HUES6 (cell line): ENCODE measurements at regions not wholly inside any gene's neighbourhood (a gene's known extent, or its start where the extent isn't known, plus 50 kb on each side); places are given as distances from the start of the nearest gene placed in this dataset.
"Not testable (repeated sequence)": the region's sequence is repeated elsewhere in the genome, so short reads cannot be mapped to it uniquely, and the experiment has no call there.

ENCODE experiments used
- H3K27ac ChIP-seq: 2 replicates; pipeline ENCODE4 v1.7.0; 2013; ENCODE audit warnings: low read depth, mild to moderate bottlenecking, low read length, inconsistent platforms
- H3K27me3 ChIP-seq: 2 replicates; pipeline ENCODE4 v1.6.1; 2013; ENCODE audit warnings: low read length; ENCODE audit not compliant: control insufficient read depth, insufficient read depth
- H3K36me3 ChIP-seq: 2 replicates; pipeline ENCODE4 v1.6.1; 2013; ENCODE audit warnings: low read length; ENCODE audit not compliant: control insufficient read depth, insufficient read depth
- H3K4me1 ChIP-seq: 2 replicates; pipeline ENCODE4 v1.6.1; 2013; ENCODE audit warnings: low read length; ENCODE audit not compliant: control insufficient read depth, insufficient read depth
- H3K4me3 ChIP-seq: 2 replicates; pipeline ENCODE4 v1.5.1; 2013; ENCODE audit warnings: low read depth, low read length
- H3K9ac ChIP-seq: one replicate; pipeline ENCODE4 v1.6.1; 2013; ENCODE audit warnings: mild to moderate bottlenecking, low read length
- H3K9me3 ChIP-seq: 2 replicates; pipeline ENCODE4 v1.6.1; 2013; ENCODE audit warnings: low read depth, low read length; ENCODE audit not compliant: control insufficient read depth, insufficient read depth

GRCh38 chr9:1156794-1157550 is 106.8 kb downstream of the DMRT2 start:
- Histone ChIP-seq H3K4me1 (no peaks in the 10 kb centered on the region), H3K9me3 (no peaks in the 10 kb centered on the region), H3K4me3 (no peak overlapping the region), H3K9ac (no peak overlapping the region), H3K27me3 (no peaks in the 10 kb centered on the region), H3K27ac (no peak overlapping the region), H3K36me3 (no peaks in the 10 kb centered on the region)

- Histone ChIP-seq H3K9me3 (no peaks in the 10 kb centered on the region), H3K4me3 (no peak overlapping the region), H3K9ac (no peak overlapping the region), H3K27me3 (no peaks in the 10 kb centered on the region), H3K36me3 (no peaks in the 10 kb centered on the region), H3K4me1 (no peaks in the 10 kb centered on the region), H3K27ac (no peak overlapping the region)
These were observed 107.7 kb downstream of the DMRT2 start for GRCh38 chr9:1157836-1158235.

- Histone ChIP-seq H3K9me3 (0 out of 2 replicates have a peak, but pooled peaks cover 3% of the 10 kb centered on the region), H3K27ac (no peak overlapping the region), H3K36me3 (no peaks in the 10 kb centered on the region), H3K4me1 (no peaks in the 10 kb centered on the region), H3K4me3 (no peak overlapping the region), H3K27me3 (peaks cover under 1% of the 10 kb centered on the region; the same call in 1 of the 2 replicates), H3K9ac (no peak overlapping the region)
These were observed 120.8 kb downstream of the DMRT2 start for GRCh38 chr9:1170918-1171317.

- 0 out of 2 replicates have a peak, but pooled peaks cover 3% of the 10 kb centered on the region for H3K9me3 ChIP-seq
- H3K4me1 ChIP-seq = no peaks in the 10 kb centered on the region
- no peak overlapping the region for H3K4me3 ChIP-seq
- no peaks in the 10 kb centered on the region for H3K27me3 ChIP-seq
- no peaks in the 10 kb centered on the region for H3K36me3 ChIP-seq
- no peak overlapping the region for H3K27ac ChIP-seq
- H3K9ac ChIP-seq = no peak overlapping the region
These were observed 121.4 kb downstream of the DMRT2 start for GRCh38 chr9:1171546-1171945.

- H3K27me3 ChIP-seq = no peaks in the 10 kb centered on the region
- H3K9me3 ChIP-seq = 0 out of 2 replicates have a peak, but pooled peaks cover 6% of the 10 kb centered on the region
- no peaks in the 10 kb centered on the region for H3K36me3 ChIP-seq
- H3K4me1 ChIP-seq = no peaks in the 10 kb centered on the region
- H3K9ac ChIP-seq = no peak overlapping the region
- H3K4me3 ChIP-seq = no peak overlapping the region
- H3K27ac ChIP-seq = no peak overlapping the region
These were observed 123.1 kb downstream of the DMRT2 start for GRCh38 chr9:1173211-1173610.

GRCh38 chr9:1173993-1174392 is 123.8 kb downstream of the DMRT2 start:
- Histone ChIP-seq H3K9ac (no peak overlapping the region), H3K36me3 (no peaks in the 10 kb centered on the region), H3K9me3 (0 out of 2 replicates have a peak, but pooled peaks cover 6% of the 10 kb centered on the region), H3K27me3 (no peaks in the 10 kb centered on the region), H3K4me3 (no peak overlapping the region), H3K4me1 (no peaks in the 10 kb centered on the region), H3K27ac (no peak overlapping the region)

- Histone ChIP-seq H3K9ac (no peak overlapping the region), H3K27ac (no peak overlapping the region), H3K9me3 (peaks cover 5% of the 10 kb centered on the region; the same call in 1 of the 2 replicates), H3K36me3 (no peaks in the 10 kb centered on the region), H3K4me1 (no peaks in the 10 kb centered on the region), H3K27me3 (no peaks in the 10 kb centered on the region), H3K4me3 (no peak overlapping the region)
These were observed 129.2 kb downstream of the DMRT2 start for GRCh38 chr9:1179366-1179765.

- Histone ChIP-seq H3K4me1 (no peaks in the 10 kb centered on the region), H3K36me3 (no peaks in the 10 kb centered on the region), H3K9ac (no peak overlapping the region), H3K27ac (no peak overlapping the region), H3K4me3 (no peak overlapping the region), H3K9me3 (peaks cover 31% of the 10 kb centered on the region), H3K27me3 (no peaks in the 10 kb centered on the region)
These were observed 134.0 kb downstream of the DMRT2 start for GRCh38 chr9:1184146-1184545.

GRCh38 chr9:1187137-1187536 is 137.0 kb downstream of the DMRT2 start:
- H3K4me3 ChIP-seq, H3K27ac ChIP-seq, H3K4me1 ChIP-seq, H3K36me3 ChIP-seq, H3K27me3 ChIP-seq, H3K9ac ChIP-seq: not testable (repeated sequence)
- peaks cover 32% of the 10 kb centered on the region for H3K9me3 ChIP-seq

GRCh38 chr9:1195636-1196035 is 145.5 kb downstream of the DMRT2 start:
- H3K9ac ChIP-seq, H3K36me3 ChIP-seq, H3K27ac ChIP-seq, H3K4me1 ChIP-seq, H3K9me3 ChIP-seq, H3K27me3 ChIP-seq: not testable (repeated sequence)
- peak overlapping the region; percentile 20; the same call in 1 of the 2 replicates for H3K4me3 ChIP-seq

- H3K36me3 ChIP-seq = no peaks in the 10 kb centered on the region
- no peak overlapping the region for H3K9ac ChIP-seq
- H3K27ac ChIP-seq = no peak overlapping the region
- H3K9me3 ChIP-seq = peaks cover 5% of the 10 kb centered on the region
- H3K27me3 ChIP-seq = no peaks in the 10 kb centered on the region
- peaks cover 4% of the 10 kb centered on the region; the same call in 1 of the 2 replicates for H3K4me1 ChIP-seq
- no peak overlapping the region for H3K4me3 ChIP-seq
These were observed 147.9 kb downstream of the DMRT2 start for GRCh38 chr9:1198085-1198484.
